RWPE2 (cell line): ENCODE measurements at regions not wholly inside any gene's neighbourhood (a gene's known extent, or its start where the extent isn't known, plus 50 kb on each side); places are given as distances from the start of the nearest gene placed in this dataset.

Experiments
- ATAC-seq: fragments of 200-7000 bp; cut with Tn5 transposase; 3 replicates; pipeline ENCODE4 v1.9.1; 2021; ENCODE audit warnings: low read depth
- DNase-seq: peaks from one replicate; pipeline ENCODE4 v3.0.0-alpha.2; 2020; ENCODE audit warnings: low spot score
- H3K27ac ChIP-seq: fragments of 450-650 bp; 2 replicates; pipeline ENCODE4 v1.5.1; 2017; ENCODE audit warnings: mild to moderate bottlenecking; ENCODE audit not compliant: poor library complexity, severe bottlenecking
- H3K27me3 ChIP-seq: fragments of 250-450 bp; sonication (Bioruptor Pico); 2 replicates; pipeline ENCODE4 v1.5.1; 2021; ENCODE audit warnings: mild to moderate bottlenecking, moderate library complexity; ENCODE audit not compliant: insufficient read depth, poor library complexity, severe bottlenecking
- H3K36me3 ChIP-seq: fragments of 250-450 bp; sonication (Bioruptor Pico); 2 replicates; pipeline ENCODE4 v1.5.1; 2020; ENCODE audit warnings: low read depth, mild to moderate bottlenecking, moderate library complexity
- H3K4me1 ChIP-seq: fragments of 250-450 bp; sonication (Bioruptor Pico); 2 replicates; pipeline ENCODE4 v1.5.1; 2021; ENCODE audit warnings: mild to moderate bottlenecking, moderate library complexity; ENCODE audit not compliant: insufficient read depth, poor library complexity, severe bottlenecking
- H3K4me3 ChIP-seq: fragments of 250-450 bp; sonication (Bioruptor Pico); 2 replicates; pipeline ENCODE4 v1.5.1; 2021; ENCODE audit warnings: mild to moderate bottlenecking, moderate library complexity; ENCODE audit not compliant: severe bottlenecking
- H3K9me3 ChIP-seq: fragments of 250-450 bp; sonication (Bioruptor Pico); 2 replicates; pipeline ENCODE4 v1.5.1; 2021; ENCODE audit warnings: mild to moderate bottlenecking, moderate library complexity; ENCODE audit not compliant: severe bottlenecking
- TF ChIP-seq, protein P1 (sequence below): fragments of 450-650 bp; IDR thresholded peaks from one replicate; pipeline ENCODE4 v1.5.1; 2017; ENCODE audit warnings: mild to moderate bottlenecking, moderate library complexity; ENCODE audit not compliant: poor library complexity, severe bottlenecking

GRCh38 chr7:16951483-16952080, 69.8 kb upstream of the AGR3 start:
- 0 out of 3 replicates have a peak, but pooled peaks have one; percentile 35 for ATAC-seq
- no peak overlapping the region for H3K27ac ChIP-seq
- no peaks in the 10 kb centered on the region for H3K27me3 ChIP-seq
- H3K4me1 ChIP-seq = no peaks in the 10 kb centered on the region
- H3K4me3 ChIP-seq = no peak overlapping the region
- TF ChIP-seq, protein P1, sequence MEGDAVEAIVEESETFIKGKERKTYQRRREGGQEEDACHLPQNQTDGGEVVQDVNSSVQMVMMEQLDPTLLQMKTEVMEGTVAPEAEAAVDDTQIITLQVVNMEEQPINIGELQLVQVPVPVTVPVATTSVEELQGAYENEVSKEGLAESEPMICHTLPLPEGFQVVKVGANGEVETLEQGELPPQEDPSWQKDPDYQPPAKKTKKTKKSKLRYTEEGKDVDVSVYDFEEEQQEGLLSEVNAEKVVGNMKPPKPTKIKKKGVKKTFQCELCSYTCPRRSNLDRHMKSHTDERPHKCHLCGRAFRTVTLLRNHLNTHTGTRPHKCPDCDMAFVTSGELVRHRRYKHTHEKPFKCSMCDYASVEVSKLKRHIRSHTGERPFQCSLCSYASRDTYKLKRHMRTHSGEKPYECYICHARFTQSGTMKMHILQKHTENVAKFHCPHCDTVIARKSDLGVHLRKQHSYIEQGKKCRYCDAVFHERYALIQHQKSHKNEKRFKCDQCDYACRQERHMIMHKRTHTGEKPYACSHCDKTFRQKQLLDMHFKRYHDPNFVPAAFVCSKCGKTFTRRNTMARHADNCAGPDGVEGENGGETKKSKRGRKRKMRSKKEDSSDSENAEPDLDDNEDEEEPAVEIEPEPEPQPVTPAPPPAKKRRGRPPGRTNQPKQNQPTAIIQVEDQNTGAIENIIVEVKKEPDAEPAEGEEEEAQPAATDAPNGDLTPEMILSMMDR = no peak
- peaks cover 6% of the 10 kb centered on the region for H3K9me3 ChIP-seq
- no peak for DNase-seq
- no peaks in the 10 kb centered on the region for H3K36me3 ChIP-seq

- no peak overlapping the region for H3K4me3 ChIP-seq
- DNase-seq (no peak), ATAC-seq (no peak)
- no peaks in the 10 kb centered on the region for H3K4me1 ChIP-seq
- TF ChIP-seq, protein P1 = no peak
- H3K9me3 ChIP-seq = no peaks in the 10 kb centered on the region
- no peak overlapping the region for H3K27ac ChIP-seq
- H3K27me3 ChIP-seq = no peaks in the 10 kb centered on the region
- no peaks in the 10 kb centered on the region for H3K36me3 ChIP-seq
Measured at GRCh38 chr7:16954321-16954720, 72.5 kb upstream of the AGR3 start.

DNA sequence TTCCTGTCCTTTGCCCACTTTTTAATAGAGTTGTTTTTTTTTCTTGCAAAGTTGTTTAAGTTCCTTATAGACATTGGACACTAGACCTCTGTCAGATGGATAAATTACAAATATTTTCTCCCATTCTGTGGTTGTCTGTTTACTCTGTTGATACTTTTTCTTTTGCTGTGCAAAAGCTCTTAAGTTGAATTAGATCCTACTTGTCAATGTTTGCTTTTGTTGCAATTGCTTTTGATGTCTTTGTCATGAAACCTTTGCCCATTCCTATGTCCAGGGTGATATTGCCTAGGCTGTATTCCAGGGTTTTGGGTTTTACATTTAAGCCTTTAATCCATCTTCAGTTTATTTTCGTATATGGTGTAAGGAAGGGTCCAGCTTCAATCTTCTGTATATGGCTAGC, 76.9 kb upstream of the AGR3 start:
- Histone ChIP-seq H3K9me3 (no peaks in the 10 kb centered on the region), H3K4me1 (no peaks in the 10 kb centered on the region), H3K36me3 (no peaks in the 10 kb centered on the region), H3K4me3 (no peak overlapping the region), H3K27ac (no peak overlapping the region), H3K27me3 (no peaks in the 10 kb centered on the region)
- DNase-seq (no peak), ATAC-seq (no peak)
- TF ChIP-seq, protein P1 = no peak

- no peak for ATAC-seq
- no peaks in the 10 kb centered on the region for H3K27me3 ChIP-seq
- no peaks in the 10 kb centered on the region for H3K36me3 ChIP-seq
- no peaks in the 10 kb centered on the region for H3K9me3 ChIP-seq
- DNase-seq = no peak
- H3K4me3 ChIP-seq = no peak overlapping the region
- TF ChIP-seq, protein P1 = no peak
- H3K4me1 ChIP-seq = no peaks in the 10 kb centered on the region
- no peak overlapping the region for H3K27ac ChIP-seq
Measured at GRCh38 chr7:16960337-16960965, 78.7 kb upstream of the AGR3 start.

- Histone ChIP-seq H3K4me3 (no peak overlapping the region), H3K9me3 (no peaks in the 10 kb centered on the region), H3K27ac (no peak overlapping the region), H3K27me3 (no peaks in the 10 kb centered on the region), H3K36me3 (no peaks in the 10 kb centered on the region), H3K4me1 (no peaks in the 10 kb centered on the region)
- DNase-seq = no peak
- TF ChIP-seq, protein P1 = no peak
- ATAC-seq = no peak
Measured at GRCh38 chr7:16961641-16962040, 79.9 kb upstream of the AGR3 start.
